ENCODE measurements at regions not wholly inside any gene's neighbourhood (a gene's known extent, or its start where the extent isn't known, plus 50 kb on each side); places are given as distances from the start of the nearest gene placed in this dataset.

DNA sequence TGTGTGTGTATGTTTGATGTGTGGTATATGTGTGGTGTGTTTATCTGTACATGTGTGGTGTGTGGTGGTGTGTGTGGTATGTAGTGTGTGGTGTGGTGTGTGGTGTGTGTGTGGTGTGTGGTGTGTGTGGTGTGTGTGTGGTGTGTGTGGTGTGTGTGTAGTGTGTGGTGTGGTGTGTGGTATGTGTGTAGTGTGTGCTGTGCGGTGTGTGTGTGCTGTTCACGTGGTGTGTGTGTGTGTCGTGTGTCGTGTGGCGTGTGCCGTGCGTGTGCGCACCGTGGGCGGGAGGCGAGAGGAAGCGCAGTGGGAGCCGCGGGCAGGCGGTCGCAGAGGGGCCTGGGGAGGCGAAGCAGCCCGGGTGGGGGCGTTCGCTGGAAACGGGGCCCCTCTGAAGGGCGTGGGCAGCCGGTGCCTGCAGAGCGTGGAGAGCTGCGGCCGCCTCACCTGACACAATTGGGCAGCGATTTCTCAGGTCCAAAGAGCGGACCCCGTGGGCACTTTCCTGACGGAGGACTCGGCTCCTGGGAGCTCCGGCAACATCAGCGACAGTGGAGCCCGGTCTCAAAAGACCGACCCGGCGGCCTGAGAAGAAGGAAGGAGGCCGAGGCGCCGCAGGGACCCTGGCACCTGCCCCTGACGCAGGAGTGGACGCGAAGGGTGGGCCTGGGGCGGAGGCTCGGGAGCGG, 741.1 kb upstream of the SALL3 start:
- TF ChIP-seq POLR2A (IDR thresholded peaks at IDR 0.05): no peak
- TF ChIP-seq, protein P1, sequence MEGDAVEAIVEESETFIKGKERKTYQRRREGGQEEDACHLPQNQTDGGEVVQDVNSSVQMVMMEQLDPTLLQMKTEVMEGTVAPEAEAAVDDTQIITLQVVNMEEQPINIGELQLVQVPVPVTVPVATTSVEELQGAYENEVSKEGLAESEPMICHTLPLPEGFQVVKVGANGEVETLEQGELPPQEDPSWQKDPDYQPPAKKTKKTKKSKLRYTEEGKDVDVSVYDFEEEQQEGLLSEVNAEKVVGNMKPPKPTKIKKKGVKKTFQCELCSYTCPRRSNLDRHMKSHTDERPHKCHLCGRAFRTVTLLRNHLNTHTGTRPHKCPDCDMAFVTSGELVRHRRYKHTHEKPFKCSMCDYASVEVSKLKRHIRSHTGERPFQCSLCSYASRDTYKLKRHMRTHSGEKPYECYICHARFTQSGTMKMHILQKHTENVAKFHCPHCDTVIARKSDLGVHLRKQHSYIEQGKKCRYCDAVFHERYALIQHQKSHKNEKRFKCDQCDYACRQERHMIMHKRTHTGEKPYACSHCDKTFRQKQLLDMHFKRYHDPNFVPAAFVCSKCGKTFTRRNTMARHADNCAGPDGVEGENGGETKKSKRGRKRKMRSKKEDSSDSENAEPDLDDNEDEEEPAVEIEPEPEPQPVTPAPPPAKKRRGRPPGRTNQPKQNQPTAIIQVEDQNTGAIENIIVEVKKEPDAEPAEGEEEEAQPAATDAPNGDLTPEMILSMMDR (IDR thresholded peaks at IDR 0.05 in 8 of 11, conservative IDR thresholded peaks at IDR 0.05 in 3 of 11): no peak

Measured in spleen (tissue), 7 donors.